HG03066 (cell line): ENCODE measurements at regions not wholly inside any gene's neighbourhood (a gene's known extent, or its start where the extent isn't known, plus 50 kb on each side); places are given as distances from the start of the nearest gene placed in this dataset.

Experiments
- ATAC-seq: cut with Tn5 transposase; IDR thresholded peaks from one replicate; pipeline ENCODE4 v1.9.1; 2021; ENCODE audit warnings: low read depth; ENCODE audit not compliant: unreplicated experiment

- no peak for ATAC-seq
These were observed 460.4 kb downstream of the MBD2 start for GRCh38 chr18:53764086-53764485.

DNA sequence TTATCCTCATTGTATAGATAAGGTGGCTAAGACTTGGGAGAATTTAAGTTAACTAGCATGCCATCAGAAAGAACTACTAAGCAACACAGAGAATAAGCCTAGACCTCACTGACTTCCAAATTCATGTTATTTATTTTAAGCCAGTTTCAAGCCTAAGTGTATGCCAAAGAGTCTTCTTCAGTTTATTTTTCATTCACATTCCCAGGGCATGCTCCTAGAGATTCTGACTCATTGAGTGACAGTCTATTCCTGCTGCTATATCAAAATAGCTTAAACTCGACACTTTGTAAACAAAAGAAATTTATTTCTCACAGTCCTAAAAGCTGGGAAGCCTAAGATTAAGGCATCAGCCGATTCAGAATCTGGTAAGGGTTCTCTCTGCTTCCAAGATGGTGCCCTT is 467.1 kb downstream of the MBD2 start:
- no peak for ATAC-seq

GRCh38 chr18:53756610-53756972 is 467.9 kb downstream of the MBD2 start:
- no peak for ATAC-seq

DNA sequence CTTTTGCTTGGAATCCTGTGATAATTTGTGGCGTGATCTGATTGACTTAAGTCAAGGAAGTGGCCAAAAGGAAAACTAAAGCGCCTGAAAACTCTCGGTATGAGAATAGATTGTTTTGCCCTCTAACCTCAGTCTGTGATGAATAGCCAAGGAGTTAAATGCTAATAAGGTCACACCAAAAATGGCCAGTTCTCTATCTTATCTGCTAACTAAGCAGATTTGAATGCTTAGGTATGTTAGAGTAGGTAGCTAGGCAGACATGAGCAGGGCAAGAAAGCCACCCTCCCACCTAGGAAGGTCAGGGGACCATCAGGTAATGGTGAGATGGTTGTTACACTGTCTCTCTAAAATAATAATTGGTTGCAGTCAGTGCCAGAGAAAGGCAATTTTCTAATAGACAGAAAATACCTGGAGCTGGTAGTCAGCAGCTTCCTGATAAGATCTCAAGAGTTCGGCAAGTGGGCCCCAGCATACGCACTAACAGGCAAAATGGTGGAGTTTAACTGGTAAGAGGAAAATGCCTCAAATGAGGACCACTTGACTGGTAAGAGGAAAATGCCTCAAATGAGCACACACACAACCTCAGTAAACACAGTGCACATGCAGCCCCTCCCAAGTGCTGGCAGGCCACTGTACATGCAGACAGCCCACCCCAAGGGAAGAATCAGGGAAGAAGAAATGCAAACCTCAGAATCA is 468.4 kb downstream of the MBD2 start:
- no peak for ATAC-seq

DNA sequence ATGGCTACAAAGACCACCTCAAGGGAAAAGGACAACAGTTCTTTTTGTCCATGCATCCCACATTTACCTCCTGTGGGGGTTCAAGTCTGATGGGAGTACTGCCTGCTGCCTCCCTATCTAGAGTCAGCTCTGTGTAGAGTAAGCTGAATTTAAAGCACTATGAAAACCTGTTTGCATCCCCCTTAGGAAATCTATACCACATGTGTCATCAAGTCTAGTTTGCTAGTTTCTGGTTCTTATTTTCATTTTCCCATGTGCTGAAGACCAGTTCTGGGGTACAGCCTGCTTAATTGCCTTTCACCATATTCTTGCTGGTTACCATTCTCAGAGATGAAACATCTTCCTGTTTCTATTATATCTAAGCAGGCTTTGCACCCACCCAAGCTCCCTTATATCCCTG is 470.3 kb downstream of the MBD2 start:
- ATAC-seq: no peak

DNA sequence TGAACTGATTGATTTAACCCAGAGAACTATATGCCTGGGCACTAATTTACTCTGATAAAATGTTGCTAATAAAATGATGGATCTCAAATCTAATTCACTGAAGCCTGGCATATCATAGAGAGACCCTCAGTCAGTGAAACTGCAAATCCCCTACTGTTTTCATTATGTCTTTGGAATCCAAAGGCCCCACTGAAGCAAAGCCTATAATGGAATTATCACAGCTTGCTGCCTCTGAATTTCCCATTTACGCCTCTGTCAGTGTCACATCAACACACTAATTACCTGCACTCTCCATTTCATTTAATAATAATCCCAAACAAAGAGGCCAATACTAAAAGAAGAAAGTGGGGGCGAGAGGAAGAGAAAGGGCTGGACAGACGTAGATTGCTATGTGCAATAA is 470.9 kb downstream of the MBD2 start:
- ATAC-seq: no peak

DNA sequence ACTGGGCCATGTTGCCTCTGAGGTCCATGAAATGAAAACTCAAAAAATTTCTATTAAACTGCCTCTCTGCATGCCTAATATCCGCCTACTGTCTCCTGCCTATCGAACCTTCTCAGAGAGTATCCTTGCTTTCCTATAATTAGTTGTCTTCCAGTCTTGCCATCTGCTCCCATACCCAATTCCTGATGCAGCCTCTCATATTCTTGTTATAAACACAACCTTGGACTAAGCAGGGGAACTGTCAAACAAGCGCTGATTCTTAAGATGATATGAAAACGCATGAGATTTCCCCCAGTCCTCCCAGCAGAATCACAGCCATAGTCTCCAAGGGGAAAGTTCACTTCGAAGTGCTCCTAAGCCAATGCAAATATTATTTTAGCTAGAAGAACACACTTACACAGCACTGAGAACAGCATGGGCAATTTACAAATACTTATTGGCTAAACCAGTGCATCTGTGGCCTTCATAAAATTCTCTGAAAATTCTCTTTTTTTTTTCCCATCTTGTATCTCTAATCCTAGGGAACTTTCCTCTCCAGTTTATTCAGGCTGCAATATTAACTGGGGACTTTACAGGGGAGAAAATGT is 471.6 kb downstream of the MBD2 start:
- ATAC-seq: no peak

- ATAC-seq: no peak
These were observed 474.7 kb downstream of the MBD2 start for GRCh38 chr18:53749766-53750165.

DNA sequence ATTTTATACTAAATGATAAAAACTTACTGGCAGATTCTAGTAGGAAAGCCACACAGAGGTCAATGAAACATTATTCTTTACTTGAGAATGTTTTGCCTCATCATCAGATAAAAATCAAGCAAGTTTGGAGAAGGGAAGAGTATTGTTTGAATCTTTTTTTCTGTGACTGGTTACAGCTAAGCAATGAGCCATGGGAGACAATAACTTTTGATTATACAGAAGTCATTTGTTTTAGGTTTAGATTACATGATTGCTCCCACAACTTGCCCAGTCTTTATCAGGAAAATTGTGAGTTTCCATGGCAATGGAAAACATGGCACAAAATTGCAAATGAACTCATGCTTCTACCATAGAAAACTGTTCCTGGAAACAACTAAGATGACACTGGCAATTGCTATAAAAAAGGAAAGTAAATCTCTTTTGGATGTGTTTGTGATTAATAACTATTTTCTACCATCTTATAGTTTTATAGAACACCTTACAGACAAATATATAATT is 476.8 kb downstream of the MBD2 start:
- no peak for ATAC-seq

GRCh38 chr18:53747210-53747609 is 477.3 kb downstream of the MBD2 start:
- ATAC-seq: no peak

DNA sequence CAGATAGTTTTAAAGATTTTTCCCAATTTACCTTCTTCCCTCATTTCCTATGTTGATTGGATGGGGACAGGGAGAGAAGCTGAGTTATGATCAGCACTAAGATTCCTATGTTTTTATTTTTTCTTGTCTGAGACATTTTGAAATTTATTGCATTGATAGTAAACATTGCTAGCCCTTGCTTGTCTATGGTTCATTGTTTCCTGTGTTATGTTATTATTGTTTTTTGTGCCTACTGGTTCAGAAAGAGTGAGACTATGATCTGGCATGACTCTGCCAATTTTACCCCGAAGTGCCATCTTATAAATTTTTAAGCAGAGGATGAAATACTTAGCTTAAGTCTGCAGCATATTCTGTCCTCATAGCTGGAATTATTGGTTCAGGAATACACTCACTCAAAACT is 478.5 kb downstream of the MBD2 start:
- no peak for ATAC-seq

DNA sequence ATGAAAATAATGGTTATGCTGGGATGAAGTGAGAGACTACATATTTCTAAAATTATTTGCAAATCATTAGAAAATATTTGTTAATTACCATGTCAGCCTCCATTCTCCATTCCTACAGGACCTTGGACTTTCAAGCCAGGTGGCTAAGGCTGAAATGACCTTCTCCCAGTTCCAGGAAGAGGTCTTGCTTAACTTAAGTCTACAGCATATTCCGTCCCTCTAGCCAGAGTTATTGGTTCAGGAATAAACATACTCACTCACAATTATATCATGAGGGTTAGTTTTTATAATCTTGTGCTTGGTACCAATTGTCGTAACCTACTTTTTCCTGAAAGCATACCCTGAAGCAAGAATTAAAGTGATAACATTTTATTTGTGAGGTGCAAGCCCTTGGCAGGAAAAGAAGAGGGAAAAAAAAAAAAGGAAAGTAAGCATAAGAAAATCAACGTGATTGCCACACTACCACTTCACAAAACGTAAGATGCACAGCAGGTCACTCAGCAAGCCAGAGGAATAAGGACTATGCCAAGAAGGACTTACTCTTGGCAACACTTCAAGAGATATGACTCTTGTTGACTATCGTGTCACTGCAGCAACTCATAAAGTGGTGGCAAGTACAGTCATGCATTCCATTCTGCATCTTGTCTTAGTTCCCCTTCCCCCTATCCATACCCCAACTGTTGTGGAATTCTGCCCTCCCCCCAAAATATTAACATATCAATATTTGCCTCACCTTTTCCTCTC is 479.1 kb downstream of the MBD2 start:
- ATAC-seq: no peak

DNA sequence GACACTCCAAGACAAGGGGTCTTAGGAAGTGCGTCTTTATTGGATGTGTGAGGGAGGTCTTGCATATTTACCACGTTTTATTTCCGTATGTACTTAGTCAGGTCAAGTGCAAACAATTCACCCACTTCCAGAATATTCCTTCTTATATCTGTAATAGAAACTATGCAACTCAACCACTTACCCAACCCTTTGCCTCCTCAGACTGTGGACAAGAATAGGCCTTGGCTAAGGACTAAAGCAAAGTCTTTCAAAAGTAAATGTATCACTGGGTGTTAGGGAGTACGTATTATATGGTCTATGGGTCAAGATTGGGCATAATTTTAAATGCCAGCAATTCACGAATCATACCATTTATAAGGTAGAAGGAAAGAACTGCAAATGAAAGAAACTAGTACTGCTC is 484.8 kb downstream of the MBD2 start:
- ATAC-seq: no peak

GRCh38 chr18:53735526-53735925 is 488.9 kb downstream of the MBD2 start:
- ATAC-seq: no peak

DNA sequence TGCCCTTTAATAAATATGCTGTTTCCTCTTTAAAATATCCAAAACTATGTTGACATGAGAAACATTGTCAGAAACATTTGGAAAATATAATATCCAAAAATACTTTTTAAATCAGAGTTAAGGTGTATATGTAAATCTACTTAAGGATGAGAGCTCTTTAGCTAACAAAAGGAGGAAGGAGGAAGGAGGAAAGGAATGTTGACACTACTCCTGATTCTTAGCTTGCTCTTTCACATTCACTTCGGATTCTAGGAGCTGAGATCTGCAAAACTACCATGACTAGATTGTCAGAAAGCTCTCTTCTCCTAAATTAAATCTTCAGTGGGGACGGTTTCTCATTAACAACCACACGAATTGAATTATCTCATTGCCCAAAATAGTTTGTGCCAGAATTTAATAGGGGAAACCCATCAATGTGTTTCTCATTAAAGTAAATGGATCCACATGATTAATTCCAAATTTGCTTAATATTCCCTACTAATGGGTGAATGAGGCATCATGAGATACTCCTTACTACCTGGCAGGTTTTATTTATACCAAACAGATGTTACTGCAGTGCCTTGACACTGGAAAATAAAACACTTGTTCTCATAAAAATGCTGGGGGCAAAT is 509.1 kb downstream of the MBD2 start:
- no peak for ATAC-seq

GRCh38 chr18:53710080-53710479 is 514.4 kb downstream of the MBD2 start:
- no peak for ATAC-seq

- no peak for ATAC-seq
These were observed 522.0 kb downstream of the MBD2 start for GRCh38 chr18:53702480-53702879.

DNA sequence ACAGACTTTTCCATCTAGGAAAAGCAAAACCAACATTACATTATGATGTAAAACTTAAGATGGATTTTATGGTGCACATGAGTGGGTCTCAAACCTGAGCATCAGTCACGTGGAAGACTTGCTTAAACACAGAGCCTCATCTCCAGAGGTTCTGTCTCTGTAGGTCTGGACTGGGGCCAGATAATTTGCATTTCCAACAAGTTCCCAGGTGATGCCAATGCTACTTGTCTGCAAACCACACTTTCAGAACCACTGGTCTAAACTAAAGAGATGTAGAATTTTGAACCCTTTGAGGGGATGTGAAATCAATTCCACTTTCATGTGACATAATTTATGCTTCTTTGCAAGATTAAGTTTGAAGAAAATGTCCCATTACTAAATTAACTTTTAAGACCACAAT is 522.8 kb downstream of the MBD2 start:
- no peak for ATAC-seq

DNA sequence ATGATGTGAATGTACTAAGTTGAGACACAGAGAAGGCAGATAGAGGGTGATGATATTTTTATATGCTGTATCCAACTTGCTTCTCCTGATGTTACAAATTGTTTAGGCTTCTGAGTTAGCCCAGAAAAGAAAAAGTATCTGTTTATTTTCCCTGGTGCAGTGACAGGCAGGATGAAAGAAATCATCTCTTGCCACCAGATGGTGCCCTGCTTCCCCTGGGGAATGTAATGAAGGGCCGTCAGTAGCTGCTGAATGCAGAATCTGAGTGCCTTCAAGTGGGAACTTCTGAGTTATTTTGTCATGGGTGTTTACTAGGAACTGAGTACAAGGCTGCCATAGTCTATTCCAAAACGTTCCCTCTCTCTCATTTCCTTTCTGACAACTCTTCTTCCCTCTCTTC is 525.6 kb downstream of the MBD2 start:
- ATAC-seq: no peak

- ATAC-seq: no peak
These were observed 534.6 kb downstream of the MBD2 start for GRCh38 chr18:53689886-53690285.

- no peak for ATAC-seq
These were observed 537.5 kb downstream of the MBD2 start for GRCh38 chr18:53686965-53687364.
